ENCODE measurements at regions not wholly inside any gene's neighbourhood (a gene's known extent, or its start where the extent isn't known, plus 50 kb on each side); places are given as distances from the start of the nearest gene placed in this dataset.
"Not testable (repeated sequence)": the region's sequence is repeated elsewhere in the genome, so short reads cannot be mapped to it uniquely, and the experiment has no call there.

- H3K9me3 ChIP-seq (ENCODE audit: severe bottlenecking): peaks cover 2% of the 10 kb centered on the region
- ATAC-seq (ENCODE audit: low read depth) (no peak), DNase-seq (ENCODE audit: low spot score) (no peak)
- H3K4me1 ChIP-seq (ENCODE audit: insufficient read depth, poor library complexity, severe bottlenecking): no peaks in the 10 kb centered on the region
- H3K27me3 ChIP-seq (ENCODE audit: insufficient read depth, poor library complexity, severe bottlenecking): no peaks in the 10 kb centered on the region
- H3K4me3 ChIP-seq (ENCODE audit: severe bottlenecking): no peak overlapping the region
- TF ChIP-seq CTCF (IDR thresholded peaks at IDR 0.05; ENCODE audit: poor library complexity, severe bottlenecking): no peak
- no peaks in the 10 kb centered on the region for H3K36me3 ChIP-seq (ENCODE audit: low read depth)
- H3K27ac ChIP-seq (ENCODE audit: poor library complexity, severe bottlenecking): no peak overlapping the region
Measured at GRCh38 chr6:146938266-146938665, 266.0 kb upstream of the STXBP5 start.

- not testable (repeated sequence) for H3K27me3 ChIP-seq (ENCODE audit: insufficient read depth, poor library complexity, severe bottlenecking); H3K27ac ChIP-seq (ENCODE audit: poor library complexity, severe bottlenecking); H3K36me3 ChIP-seq (ENCODE audit: low read depth); H3K4me1 ChIP-seq (ENCODE audit: insufficient read depth, poor library complexity, severe bottlenecking); H3K4me3 ChIP-seq (ENCODE audit: severe bottlenecking); H3K9me3 ChIP-seq (ENCODE audit: severe bottlenecking); ATAC-seq (ENCODE audit: low read depth); DNase-seq (ENCODE audit: low spot score)
Measured at GRCh38 chr6:146939456-146939855, 264.8 kb upstream of the STXBP5 start.

- DNase-seq (ENCODE audit: low spot score) (no peak), ATAC-seq (ENCODE audit: low read depth) (no peak)
- no peak for TF ChIP-seq CTCF (IDR thresholded peaks at IDR 0.05; ENCODE audit: poor library complexity, severe bottlenecking)
- no peak overlapping the region for H3K27ac ChIP-seq (ENCODE audit: poor library complexity, severe bottlenecking)
- H3K4me3 ChIP-seq (ENCODE audit: severe bottlenecking): no peak overlapping the region
- peaks cover 2% of the 10 kb centered on the region for H3K9me3 ChIP-seq (ENCODE audit: severe bottlenecking)
- H3K36me3 ChIP-seq (ENCODE audit: low read depth): no peaks in the 10 kb centered on the region
- no peaks in the 10 kb centered on the region for H3K27me3 ChIP-seq (ENCODE audit: insufficient read depth, poor library complexity, severe bottlenecking)
- H3K4me1 ChIP-seq (ENCODE audit: insufficient read depth, poor library complexity, severe bottlenecking): no peaks in the 10 kb centered on the region
Measured at GRCh38 chr6:146943664-146944063, 260.6 kb upstream of the STXBP5 start.

GRCh38 chr6:146944077-146944476 is 260.1 kb upstream of the STXBP5 start:
- Histone ChIP-seq H3K4me3 (ENCODE audit: severe bottlenecking) (no peak overlapping the region), H3K27ac (ENCODE audit: poor library complexity, severe bottlenecking) (no peak overlapping the region), H3K36me3 (ENCODE audit: low read depth) (no peaks in the 10 kb centered on the region), H3K27me3 (ENCODE audit: insufficient read depth, poor library complexity, severe bottlenecking) (no peaks in the 10 kb centered on the region), H3K9me3 (ENCODE audit: severe bottlenecking) (peaks cover 2% of the 10 kb centered on the region), H3K4me1 (ENCODE audit: insufficient read depth, poor library complexity, severe bottlenecking) (no peaks in the 10 kb centered on the region)
- ATAC-seq (ENCODE audit: low read depth) (no peak), DNase-seq (ENCODE audit: low spot score) (no peak)
- TF ChIP-seq CTCF (IDR thresholded peaks at IDR 0.05; ENCODE audit: poor library complexity, severe bottlenecking): no peak

GRCh38 chr6:146944809-146945208 is 259.4 kb upstream of the STXBP5 start:
- Histone ChIP-seq H3K27ac (ENCODE audit: poor library complexity, severe bottlenecking) (no peak overlapping the region), H3K36me3 (ENCODE audit: low read depth) (no peaks in the 10 kb centered on the region), H3K4me3 (ENCODE audit: severe bottlenecking) (no peak overlapping the region), H3K4me1 (ENCODE audit: insufficient read depth, poor library complexity, severe bottlenecking) (no peaks in the 10 kb centered on the region), H3K27me3 (ENCODE audit: insufficient read depth, poor library complexity, severe bottlenecking) (no peaks in the 10 kb centered on the region), H3K9me3 (ENCODE audit: severe bottlenecking) (peaks cover 2% of the 10 kb centered on the region)
- no peak for TF ChIP-seq CTCF (IDR thresholded peaks at IDR 0.05; ENCODE audit: poor library complexity, severe bottlenecking)
- ATAC-seq (ENCODE audit: low read depth) (no peak), DNase-seq (ENCODE audit: low spot score) (no peak)

Data from RWPE2 (cell line).